HCT116 (cell line): ENCODE measurements at regions not wholly inside any gene's neighbourhood (a gene's known extent, or its start where the extent isn't known, plus 50 kb on each side); places are given as distances from the start of the nearest gene placed in this dataset.

Experiments used
- CTCF ChIP-seq, 3 experiments: fragments of 200-600 bp in 1 of 3; sonication (generic) in 1 of 3; IDR thresholded peaks in 2 of 3; conservative IDR thresholded peaks in 1 of 3; 2 replicates each; pipeline ENCODE4 v1.5.1; 2012 to 2017; ENCODE audit warnings: low read depth in 2 of 3, low read length in 2 of 3, antibody characterized with exemption in 1 of 3, borderline replicate concordance in 1 of 3, control low read depth in 1 of 3, mild to moderate bottlenecking in 1 of 3, mixed read lengths in 1 of 3, mixed run types in 1 of 3, moderate library complexity in 1 of 3; ENCODE audit not compliant: insufficient read depth in 1 of 3
- EZH2 ChIP-seq: fragments of 200-600 bp; sonication (generic); IDR thresholded peaks from 2 replicates; pipeline ENCODE4 v1.6.1; 2017; ENCODE audit warnings: antibody characterized with exemption, mixed run types
- EZH2phosphoT487 ChIP-seq: fragments of 200-600 bp; IDR thresholded peaks from 2 replicates; pipeline ENCODE4 v1.6.1; 2018; ENCODE audit warnings: antibody characterized with exemption, borderline replicate concordance
- JUND ChIP-seq: IDR thresholded peaks from 2 replicates; pipeline ENCODE4 v1.6.1; 2012
- MAX ChIP-seq: IDR thresholded peaks from 2 replicates; pipeline ENCODE4 v1.6.1; 2012
- POLR2A ChIP-seq: IDR thresholded peaks from 2 replicates; pipeline ENCODE4 v1.7.0; 2011; ENCODE audit warnings: borderline replicate concordance; ENCODE audit not compliant: insufficient read depth, insufficient read length; ENCODE audit errors: extremely low read depth
- POLR2AphosphoS5 ChIP-seq: IDR thresholded peaks from 2 replicates; pipeline ENCODE4 v1.6.1; 2011; ENCODE audit warnings: mild to moderate bottlenecking, low read depth, low read length, moderate library complexity
- RAD21 ChIP-seq: IDR thresholded peaks from 2 replicates; pipeline ENCODE4 v1.6.1; 2012; ENCODE audit warnings: low read depth, mild to moderate bottlenecking
- REST ChIP-seq: IDR thresholded peaks from 2 replicates; pipeline ENCODE4 v1.6.1; 2012; ENCODE audit warnings: low read depth
- SIN3A ChIP-seq: IDR thresholded peaks from 2 replicates; pipeline ENCODE4 v1.6.1; 2012; ENCODE audit warnings: low read depth
- SP1 ChIP-seq: IDR thresholded peaks from 2 replicates; pipeline ENCODE4 v1.6.1; 2012; ENCODE audit warnings: low read depth
- YY1 ChIP-seq: IDR thresholded peaks from 2 replicates; pipeline ENCODE4 v1.6.1; 2011; ENCODE audit warnings: low read length, low read depth, moderate library complexity, mild to moderate bottlenecking; ENCODE audit not compliant: insufficient replicate concordance; ENCODE audit errors: extremely low read depth
- ZBTB33 ChIP-seq: IDR thresholded peaks from 2 replicates; pipeline ENCODE4 v1.6.1; 2011; ENCODE audit warnings: mild to moderate bottlenecking, low read length, moderate library complexity; ENCODE audit not compliant: insufficient replicate concordance; ENCODE audit errors: extremely low read depth
- ZNF274 ChIP-seq: fragments of 200-500 bp; sonication (Bioruptor generic); IDR thresholded peaks from 2 replicates; pipeline ENCODE4 v1.6.1; 2014; ENCODE audit warnings: mild to moderate bottlenecking, low read depth, low read length, inconsistent platforms

GRCh38 chr21:15272591-15272990, 207.8 kb upstream of the NRIP1 start:
- no peak for TF ChIP-seq CTCF (IDR thresholded peaks at IDR 0.05 in 2 of 3, conservative IDR thresholded peaks at IDR 0.05 in 1 of 3; ENCODE audit: borderline replicate concordance in 1 of 3, insufficient read depth in 1 of 3, low read depth in 2 of 3, low read length in 2 of 3)
- TF ChIP-seq POLR2AphosphoS5, result no peak
- TF ChIP-seq REST, result no peak
- TF ChIP-seq POLR2A, result no peak
- TF ChIP-seq JUND, result no peak
- TF ChIP-seq SP1, result no peak
- TF ChIP-seq EZH2phosphoT487, result no peak
- no peak for TF ChIP-seq EZH2
- TF ChIP-seq RAD21, result no peak
- TF ChIP-seq SIN3A, result no peak
- no peak for TF ChIP-seq ZNF274
- TF ChIP-seq MAX, result no peak
- no peak for TF ChIP-seq YY1
- no peak for TF ChIP-seq ZBTB33
